HEK293 (cell line): ENCODE measurements at regions not wholly inside any gene's neighbourhood (a gene's known extent, or its start where the extent isn't known, plus 50 kb on each side); places are given as distances from the start of the nearest gene placed in this dataset.
A peak's percentile ranks its signal among the peaks of the same experiment; 100 is the strongest.
"Not testable (repeated sequence)": the region's sequence is repeated elsewhere in the genome, so short reads cannot be mapped to it uniquely, and the experiment has no call there.

Experiments
- CTCF ChIA-PET: fragments of 350-600 bp; formaldehyde crosslinking; extraction: SDS; loops from one replicate; lab custom pipeline; 2021; ENCODE audit warnings: antibody characterized with exemption; lab: Yijun Ruan, JAX
- POLR2A ChIA-PET: fragments of 300-600 bp; formaldehyde crosslinking; extraction: SDS; loops from one replicate; lab custom pipeline; 2020; ENCODE audit warnings: antibody characterized with exemption, inconsistent platforms; lab: Yijun Ruan, JAX
- H3K27ac ChIP-seq: fragments of 200-500 bp; sonication (Bioruptor generic); 2 replicates; pipeline ENCODE4 v1.5.1; 2014; ENCODE audit warnings: low read depth, low read length, control low read depth, inconsistent platforms; ENCODE audit errors: extremely low read depth
- H3K36me3 ChIP-seq, 2 experiments: fragments of 200-500 bp in 1 of 2; sonication (Bioruptor generic) in 1 of 2; 1 replicate in 1 of 2; 2 replicates in 1 of 2; pipeline ENCODE4 v1.5.1; 2014 to 2017; ENCODE audit warnings: inconsistent platforms in 2 of 2, low read length in 2 of 2; ENCODE audit not compliant: control insufficient read depth in 2 of 2, insufficient read depth in 1 of 2
- H3K4me1 ChIP-seq: fragments of 200-500 bp; sonication (Bioruptor generic); 2 replicates; pipeline ENCODE4 v1.5.1; 2014; ENCODE audit warnings: mild to moderate bottlenecking, low read length, inconsistent platforms; ENCODE audit not compliant: control insufficient read depth, insufficient read depth
- H3K4me3 ChIP-seq: 2 replicates; pipeline ENCODE4 v1.5.1; 2011; ENCODE audit warnings: low read depth, mild to moderate bottlenecking, control low read depth, low read length, moderate library complexity
- H3K9me3 ChIP-seq: fragments of 200-500 bp; sonication (Bioruptor generic); 2 replicates; pipeline ENCODE4 v1.5.1; 2014; ENCODE audit warnings: low read depth, low read length, inconsistent platforms; ENCODE audit not compliant: control insufficient read depth, insufficient read depth
- GLI2 ChIP-seq: fragments of 450-650 bp; formaldehyde crosslinking; IDR thresholded peaks from 2 replicates; pipeline ENCODE4; 2017; ENCODE audit warnings: missing biosample characterization, missing genetic modification characterization, low read depth, borderline replicate concordance
- GLIS2 ChIP-seq: fragments of 450-650 bp; formaldehyde crosslinking; IDR thresholded peaks from 2 replicates; pipeline ENCODE4 v1.5.1; 2016; ENCODE audit warnings: missing biosample characterization, missing genetic modification characterization
- HOXA7 ChIP-seq: sonication (generic); formaldehyde crosslinking; IDR thresholded peaks from 2 replicates; pipeline ENCODE4 v1.8.1; 2022; ENCODE audit warnings: missing genetic modification reagents, borderline replicate concordance
- IKZF3 ChIP-seq: fragments of 450-650 bp; IDR thresholded peaks from 2 replicates; pipeline ENCODE4 v1.5.0; 2018; ENCODE audit warnings: missing biosample characterization, mild to moderate bottlenecking, missing genetic modification characterization, moderate library complexity
- KLF9 ChIP-seq: fragments of 450-650 bp; formaldehyde crosslinking; IDR thresholded peaks from 2 replicates; pipeline ENCODE4 v1.5.1; 2016; ENCODE audit warnings: missing biosample characterization, missing genetic modification characterization, low read depth
- MYNN ChIP-seq: fragments of 450-650 bp; formaldehyde crosslinking; IDR thresholded peaks from 2 replicates; pipeline ENCODE4 v1.5.1; 2016; ENCODE audit warnings: missing biosample characterization, missing genetic modification characterization, borderline replicate concordance
- SALL2 ChIP-seq: fragments of 450-650 bp; formaldehyde crosslinking; IDR thresholded peaks from 2 replicates; pipeline ENCODE4 v1.5.0; 2017; ENCODE audit warnings: missing biosample characterization, mild to moderate bottlenecking, missing genetic modification characterization, borderline replicate concordance
- SCRT1 ChIP-seq: fragments of 450-650 bp; formaldehyde crosslinking; IDR thresholded peaks from 2 replicates; pipeline ENCODE4 v1.5.1; 2016; ENCODE audit warnings: missing biosample characterization, missing genetic modification characterization, borderline replicate concordance
- ZNF146 ChIP-seq: fragments of 450-650 bp; formaldehyde crosslinking; IDR thresholded peaks from 2 replicates; pipeline ENCODE4 v1.5.1; 2016; ENCODE audit warnings: missing biosample characterization, missing genetic modification characterization
- ZNF16 ChIP-seq: fragments of 450-650 bp; formaldehyde crosslinking; IDR thresholded peaks from 2 replicates; pipeline ENCODE4 v1.5.1; 2016; ENCODE audit warnings: low read depth, missing biosample characterization, missing genetic modification characterization
- ZNF184 ChIP-seq: fragments of 450-650 bp; IDR thresholded peaks from 2 replicates; pipeline ENCODE4 v1.5.1; 2018; ENCODE audit warnings: missing biosample characterization, mild to moderate bottlenecking, missing genetic modification characterization
- ZNF202 ChIP-seq: fragments of 450-650 bp; formaldehyde crosslinking; IDR thresholded peaks from 2 replicates; pipeline ENCODE4 v1.5.1; 2016; ENCODE audit warnings: missing biosample characterization, missing genetic modification characterization, borderline replicate concordance
- ZNF248 ChIP-seq: fragments of 450-650 bp; formaldehyde crosslinking; IDR thresholded peaks from 2 replicates; pipeline ENCODE4 v1.5.1; 2017; ENCODE audit warnings: missing biosample characterization, missing genetic modification characterization
- ZNF311 ChIP-seq: fragments of 450-650 bp; formaldehyde crosslinking; IDR thresholded peaks from 2 replicates; pipeline ENCODE4 v1.5.1; 2017; ENCODE audit warnings: missing biosample characterization, missing genetic modification characterization, borderline replicate concordance
- ZNF324 ChIP-seq: fragments of 450-650 bp; formaldehyde crosslinking; IDR thresholded peaks from 2 replicates; pipeline ENCODE4 v1.5.1; 2016; ENCODE audit warnings: missing biosample characterization, missing genetic modification characterization
- ZNF354C ChIP-seq: fragments of 450-650 bp; formaldehyde crosslinking; IDR thresholded peaks from 2 replicates; pipeline ENCODE4 v1.5.1; 2016; ENCODE audit warnings: missing biosample characterization, missing genetic modification characterization, low read depth, borderline replicate concordance
- ZNF366 ChIP-seq: fragments of 450-650 bp; formaldehyde crosslinking; conservative IDR thresholded peaks from 2 replicates; pipeline ENCODE4 v1.5.1; 2016; ENCODE audit warnings: missing biosample characterization, missing genetic modification characterization
- ZNF449 ChIP-seq: fragments of 450-650 bp; formaldehyde crosslinking; IDR thresholded peaks from 2 replicates; pipeline ENCODE4 v1.5.1; 2017; ENCODE audit warnings: missing biosample characterization, mild to moderate bottlenecking, missing genetic modification characterization, moderate library complexity
- ZNF48 ChIP-seq: fragments of 450-650 bp; formaldehyde crosslinking; IDR thresholded peaks from 2 replicates; pipeline ENCODE4 v1.5.1; 2016; ENCODE audit warnings: missing biosample characterization, missing genetic modification characterization
- ZNF510 ChIP-seq: fragments of 450-650 bp; formaldehyde crosslinking; IDR thresholded peaks from 2 replicates; pipeline ENCODE4 v1.5.1; 2018; ENCODE audit warnings: mild to moderate bottlenecking, missing genetic modification characterization, missing biosample characterization; ENCODE audit not compliant: insufficient replicate concordance
- ZNF677 ChIP-seq: fragments of 450-650 bp; IDR thresholded peaks from 2 replicates; pipeline ENCODE4 v1.5.0; 2018; ENCODE audit warnings: missing biosample characterization, mild to moderate bottlenecking, missing genetic modification characterization, moderate library complexity
- TF ChIP-seq, protein P1 (sequence below): fragments of 450-650 bp; formaldehyde crosslinking; IDR thresholded peaks from 2 replicates; pipeline ENCODE4 v1.5.1; 2016; ENCODE audit warnings: missing biosample characterization, missing genetic modification characterization
- TF ChIP-seq, protein P2 (sequence below): fragments of 450-650 bp; formaldehyde crosslinking; IDR thresholded peaks from 2 replicates; pipeline ENCODE4 v1.5.1; 2016; ENCODE audit warnings: missing biosample characterization, missing genetic modification characterization
- TF ChIP-seq, protein P3 (sequence below): fragments of 450-650 bp; formaldehyde crosslinking; IDR thresholded peaks from 2 replicates; pipeline ENCODE4 v1.5.1; 2017; ENCODE audit warnings: missing biosample characterization, missing genetic modification characterization
- TF ChIP-seq, protein P4 (sequence below): fragments of 450-650 bp; formaldehyde crosslinking; IDR thresholded peaks from 2 replicates; pipeline ENCODE4 v1.5.1; 2016; ENCODE audit warnings: missing biosample characterization, missing genetic modification characterization

DNA sequence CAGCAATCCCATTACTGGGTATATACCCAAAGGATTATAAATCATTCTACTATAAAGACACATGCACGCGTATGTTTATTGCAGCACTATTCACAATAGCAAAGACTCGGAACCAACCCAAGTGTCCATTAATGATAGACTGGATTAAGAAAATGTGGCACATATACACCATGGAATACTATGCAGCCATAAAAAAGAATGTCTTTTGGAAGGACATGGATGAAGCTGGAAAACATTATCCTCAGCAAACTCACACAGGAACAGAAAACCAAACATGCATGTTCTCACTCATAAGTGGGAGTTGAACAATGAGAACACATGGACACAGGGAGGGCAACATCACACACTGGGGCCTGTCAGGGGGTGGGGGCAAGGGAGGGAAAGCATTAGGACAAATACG is 143.7 kb upstream of the IVNS1ABP start:
- peak; percentile 84 for TF ChIP-seq ZNF146 (tag by site-specific recombination)
- TF ChIP-seq, protein P1, sequence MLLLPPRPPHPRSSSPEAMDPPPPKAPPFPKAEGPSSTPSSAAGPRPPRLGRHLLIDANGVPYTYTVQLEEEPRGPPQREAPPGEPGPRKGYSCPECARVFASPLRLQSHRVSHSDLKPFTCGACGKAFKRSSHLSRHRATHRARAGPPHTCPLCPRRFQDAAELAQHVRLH: peak; percentile 67; the same call in 1 of the 2 replicates
- TF ChIP-seq, all 188 proteins: peak for 2; not testable (repeated sequence) for 186
- CTCF ChIA-PET: not testable (repeated sequence)

DNA sequence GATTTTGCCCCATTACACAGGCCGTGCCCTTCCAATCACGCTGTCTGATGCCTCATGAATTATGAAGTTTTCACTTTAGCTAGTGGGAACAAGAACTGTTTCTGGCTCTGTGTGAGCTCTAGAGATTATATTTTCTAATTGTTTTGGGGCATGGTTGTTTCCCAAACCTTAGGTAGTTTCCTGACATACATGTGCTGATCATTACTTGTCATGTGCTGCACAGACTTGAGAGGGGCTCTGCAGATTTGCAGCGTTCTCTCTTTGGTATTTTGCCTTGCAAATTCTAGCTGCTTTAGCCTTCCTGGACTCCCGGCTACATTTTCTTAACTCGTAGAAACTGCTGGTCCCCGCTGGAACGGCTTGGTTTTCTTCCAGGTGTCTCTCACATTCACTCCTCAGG is 142.1 kb upstream of the IVNS1ABP start:
- no peak overlapping the region for H3K4me3 ChIP-seq
- POLR2A ChIA-PET: no interaction called here
- no peak for TF ChIP-seq ZNF311
- no peak for TF ChIP-seq MYNN (tag by site-specific recombination)
- TF ChIP-seq, protein P2, sequence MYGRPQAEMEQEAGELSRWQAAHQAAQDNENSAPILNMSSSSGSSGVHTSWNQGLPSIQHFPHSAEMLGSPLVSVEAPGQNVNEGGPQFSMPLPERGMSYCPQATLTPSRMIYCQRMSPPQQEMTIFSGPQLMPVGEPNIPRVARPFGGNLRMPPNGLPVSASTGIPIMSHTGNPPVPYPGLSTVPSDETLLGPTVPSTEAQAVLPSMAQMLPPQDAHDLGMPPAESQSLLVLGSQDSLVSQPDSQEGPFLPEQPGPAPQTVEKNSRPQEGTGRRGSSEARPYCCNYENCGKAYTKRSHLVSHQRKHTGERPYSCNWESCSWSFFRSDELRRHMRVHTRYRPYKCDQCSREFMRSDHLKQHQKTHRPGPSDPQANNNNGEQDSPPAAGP (tag by site-specific recombination): no peak
- TF ChIP-seq SCRT1: no peak
- no peak for TF ChIP-seq ZNF184 (tag by site-specific recombination)
- TF ChIP-seq GLIS2: no peak
- TF ChIP-seq ZNF16 (tag by site-specific recombination): no peak
- TF ChIP-seq, protein P3, sequence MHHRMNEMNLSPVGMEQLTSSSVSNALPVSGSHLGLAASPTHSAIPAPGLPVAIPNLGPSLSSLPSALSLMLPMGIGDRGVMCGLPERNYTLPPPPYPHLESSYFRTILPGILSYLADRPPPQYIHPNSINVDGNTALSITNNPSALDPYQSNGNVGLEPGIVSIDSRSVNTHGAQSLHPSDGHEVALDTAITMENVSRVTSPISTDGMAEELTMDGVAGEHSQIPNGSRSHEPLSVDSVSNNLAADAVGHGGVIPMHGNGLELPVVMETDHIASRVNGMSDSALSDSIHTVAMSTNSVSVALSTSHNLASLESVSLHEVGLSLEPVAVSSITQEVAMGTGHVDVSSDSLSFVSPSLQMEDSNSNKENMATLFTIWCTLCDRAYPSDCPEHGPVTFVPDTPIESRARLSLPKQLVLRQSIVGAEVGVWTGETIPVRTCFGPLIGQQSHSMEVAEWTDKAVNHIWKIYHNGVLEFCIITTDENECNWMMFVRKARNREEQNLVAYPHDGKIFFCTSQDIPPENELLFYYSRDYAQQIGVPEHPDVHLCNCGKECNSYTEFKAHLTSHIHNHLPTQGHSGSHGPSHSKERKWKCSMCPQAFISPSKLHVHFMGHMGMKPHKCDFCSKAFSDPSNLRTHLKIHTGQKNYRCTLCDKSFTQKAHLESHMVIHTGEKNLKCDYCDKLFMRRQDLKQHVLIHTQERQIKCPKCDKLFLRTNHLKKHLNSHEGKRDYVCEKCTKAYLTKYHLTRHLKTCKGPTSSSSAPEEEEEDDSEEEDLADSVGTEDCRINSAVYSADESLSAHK (tag by site-specific recombination): no peak
- TF ChIP-seq, all 188 proteins: peak for 0
- Histone ChIP-seq H3K27ac (no peak overlapping the region), H3K36me3 (no peaks in the 10 kb centered on the region), H3K9me3 (no peaks in the 10 kb centered on the region), H3K4me1 (no peaks in the 10 kb centered on the region)
- CTCF ChIA-PET: no interaction called here

More for the DNA sequence above, 143.7 kb upstream of the IVNS1ABP start:
- H3K36me3 ChIP-seq, H3K27ac ChIP-seq, H3K4me1 ChIP-seq, H3K4me3 ChIP-seq, POLR2A ChIA-PET, H3K9me3 ChIP-seq: not testable (repeated sequence)

GRCh38 chr1:185458670-185459069 is 141.6 kb upstream of the IVNS1ABP start:
- ChIA-PET POLR2A (no interaction called here), CTCF (no interaction called here)
- Histone ChIP-seq H3K9me3 (no peaks in the 10 kb centered on the region), H3K4me1 (no peaks in the 10 kb centered on the region), H3K36me3 (no peaks in the 10 kb centered on the region), H3K4me3 (no peak overlapping the region), H3K27ac (no peak overlapping the region)
- TF ChIP-seq KLF9 (tag by site-specific recombination) (no peak), ZNF366 (tag by site-specific recombination) (no peak), ZNF449 (no peak), ZNF248 (tag by site-specific recombination) (no peak), HOXA7 (CRISPR knock-in tag) (no peak), ZNF354C (tag by site-specific recombination) (no peak), ZNF202 (no peak), GLI2 (tag by site-specific recombination) (no peak), ZNF677 (tag by site-specific recombination) (no peak), ZNF324 (tag by site-specific recombination) (no peak), IKZF3 (no peak), ZNF48 (tag by site-specific recombination) (no peak), SALL2 (no peak), ZNF510 (no peak)
- TF ChIP-seq, protein P4, sequence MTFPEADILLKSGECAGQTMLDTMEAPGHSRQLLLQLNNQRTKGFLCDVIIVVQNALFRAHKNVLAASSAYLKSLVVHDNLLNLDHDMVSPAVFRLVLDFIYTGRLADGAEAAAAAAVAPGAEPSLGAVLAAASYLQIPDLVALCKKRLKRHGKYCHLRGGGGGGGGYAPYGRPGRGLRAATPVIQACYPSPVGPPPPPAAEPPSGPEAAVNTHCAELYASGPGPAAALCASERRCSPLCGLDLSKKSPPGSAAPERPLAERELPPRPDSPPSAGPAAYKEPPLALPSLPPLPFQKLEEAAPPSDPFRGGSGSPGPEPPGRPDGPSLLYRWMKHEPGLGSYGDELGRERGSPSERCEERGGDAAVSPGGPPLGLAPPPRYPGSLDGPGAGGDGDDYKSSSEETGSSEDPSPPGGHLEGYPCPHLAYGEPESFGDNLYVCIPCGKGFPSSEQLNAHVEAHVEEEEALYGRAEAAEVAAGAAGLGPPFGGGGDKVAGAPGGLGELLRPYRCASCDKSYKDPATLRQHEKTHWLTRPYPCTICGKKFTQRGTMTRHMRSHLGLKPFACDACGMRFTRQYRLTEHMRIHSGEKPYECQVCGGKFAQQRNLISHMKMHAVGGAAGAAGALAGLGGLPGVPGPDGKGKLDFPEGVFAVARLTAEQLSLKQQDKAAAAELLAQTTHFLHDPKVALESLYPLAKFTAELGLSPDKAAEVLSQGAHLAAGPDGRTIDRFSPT (tag by site-specific recombination): no peak
